ENCODE measurements at regions not wholly inside any gene's neighbourhood (a gene's known extent, or its start where the extent isn't known, plus 50 kb on each side); places are given as distances from the start of the nearest gene placed in this dataset.
A peak's percentile ranks its signal among the peaks of the same experiment; 100 is the strongest.
"Not testable (repeated sequence)": the region's sequence is repeated elsewhere in the genome, so short reads cannot be mapped to it uniquely, and the experiment has no call there.

DNA sequence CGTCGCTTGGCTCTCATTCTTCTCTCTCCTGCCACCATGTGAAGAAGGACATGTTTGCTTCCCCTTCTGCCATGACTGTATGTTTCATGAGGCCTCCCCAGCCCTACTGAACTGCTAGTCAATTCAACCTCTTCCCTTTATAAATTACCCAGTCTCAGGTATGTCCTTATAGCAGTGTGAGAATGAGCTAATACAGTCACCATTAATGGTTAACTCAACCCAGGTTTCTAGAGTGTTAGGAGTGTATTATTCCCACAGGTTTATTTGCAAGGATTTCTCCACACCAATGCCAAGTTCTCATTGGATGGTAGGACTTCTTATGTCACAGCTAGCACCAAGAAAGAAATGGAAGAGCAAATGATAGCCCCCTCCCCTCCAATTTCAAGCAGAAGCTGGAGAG is 71.9 kb downstream of the DYNAP start:
- DNase-seq, result no peak

DNA sequence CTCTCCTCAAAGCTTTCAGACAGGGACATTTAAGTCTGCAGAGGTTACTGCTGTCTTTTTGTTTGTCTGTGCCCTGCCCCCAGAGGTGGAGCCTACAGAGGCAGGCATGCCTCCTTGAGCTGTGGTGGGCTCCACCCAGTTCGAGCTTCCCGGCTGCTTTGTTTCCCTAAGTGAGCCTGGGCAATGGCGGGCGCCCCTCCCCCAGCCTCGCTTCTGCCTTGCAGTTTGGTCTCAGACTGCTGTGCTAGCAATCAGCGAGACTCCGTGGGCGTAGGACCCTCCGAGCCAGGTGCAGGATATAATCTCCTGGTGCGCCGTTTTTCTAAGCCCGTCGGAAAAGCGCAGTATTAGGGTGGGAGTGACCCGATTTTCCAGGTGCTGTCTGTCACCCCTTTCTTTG is 78.7 kb downstream of the DYNAP start:
- DNase-seq, result not testable (repeated sequence)

DNA sequence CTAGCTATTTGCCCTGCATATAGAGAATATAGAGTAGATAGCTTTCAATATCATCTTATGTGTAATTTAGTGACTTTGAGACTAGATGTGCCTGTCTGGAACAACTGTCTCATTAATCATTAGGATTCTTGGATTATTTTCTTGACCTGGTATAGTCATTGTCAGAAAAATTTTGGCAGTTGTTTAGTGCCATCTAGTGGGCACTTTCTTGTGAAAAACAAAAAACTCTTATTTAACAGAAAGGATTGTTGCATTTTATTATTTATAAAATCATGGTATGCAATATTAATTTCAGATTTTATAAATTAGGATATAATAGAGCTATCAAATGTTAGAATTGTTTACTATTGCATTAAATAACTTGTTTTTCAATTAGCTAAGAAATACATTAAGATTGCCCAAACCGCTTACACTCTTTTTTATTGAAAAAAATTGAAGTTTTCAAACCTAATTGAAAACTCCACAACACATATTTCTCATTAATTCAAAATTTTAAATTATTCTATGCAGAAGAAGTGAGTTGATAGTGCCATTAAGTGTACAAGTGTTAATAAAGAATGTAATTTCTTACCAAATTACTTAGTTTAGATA is 80.3 kb downstream of the DYNAP start:
- peak; percentile 44 for DNase-seq

DNA sequence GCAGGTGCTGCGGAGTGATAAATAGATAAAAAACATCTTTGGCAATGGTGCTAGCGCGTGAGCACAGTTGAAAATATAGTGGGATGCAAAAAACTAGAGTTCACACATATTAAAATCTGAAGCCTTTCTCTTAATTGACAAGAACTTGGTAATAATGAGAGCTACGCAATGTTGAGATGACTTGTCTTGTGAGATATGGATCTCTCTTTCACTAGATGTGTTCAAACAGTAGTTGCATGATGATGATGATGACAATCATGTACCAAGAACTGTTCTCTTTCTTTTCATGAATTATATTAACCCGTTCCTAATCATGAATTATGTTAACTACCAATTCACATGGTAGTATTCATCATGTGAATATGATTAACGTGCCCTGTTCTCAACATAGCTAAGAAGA is 81.1 kb downstream of the DYNAP start:
- no peak for DNase-seq

DNA sequence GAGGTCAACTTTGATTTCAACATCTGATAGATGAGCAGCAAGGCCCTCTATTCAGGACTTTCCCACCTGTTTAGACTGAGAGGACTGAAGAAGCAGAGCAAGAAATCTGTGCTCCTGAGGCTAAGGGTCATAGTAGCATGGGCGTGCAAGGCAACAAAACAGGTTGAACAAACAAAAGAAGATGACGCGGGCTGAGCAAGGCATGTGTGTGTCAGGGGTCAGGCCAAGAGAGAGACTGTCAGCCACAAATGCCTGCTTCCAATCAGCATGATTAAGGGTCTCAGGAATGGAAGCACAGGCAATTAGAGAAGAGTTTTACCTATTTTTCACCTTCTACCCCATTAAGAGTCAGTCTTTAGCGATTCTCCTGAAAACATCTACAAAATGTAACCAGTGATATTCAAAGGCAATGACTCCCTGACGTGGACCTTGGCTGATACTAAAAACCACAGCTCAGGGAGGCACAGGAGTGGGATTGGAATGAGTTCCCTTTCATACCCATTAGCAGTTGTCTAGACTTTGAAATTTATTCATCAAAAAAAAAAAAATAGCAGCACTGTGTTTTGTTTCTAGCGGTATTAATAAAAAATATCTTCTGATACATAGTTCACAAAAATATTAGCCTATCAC is 81.9 kb downstream of the DYNAP start:
- DNase-seq, result peak; percentile 12

DNA sequence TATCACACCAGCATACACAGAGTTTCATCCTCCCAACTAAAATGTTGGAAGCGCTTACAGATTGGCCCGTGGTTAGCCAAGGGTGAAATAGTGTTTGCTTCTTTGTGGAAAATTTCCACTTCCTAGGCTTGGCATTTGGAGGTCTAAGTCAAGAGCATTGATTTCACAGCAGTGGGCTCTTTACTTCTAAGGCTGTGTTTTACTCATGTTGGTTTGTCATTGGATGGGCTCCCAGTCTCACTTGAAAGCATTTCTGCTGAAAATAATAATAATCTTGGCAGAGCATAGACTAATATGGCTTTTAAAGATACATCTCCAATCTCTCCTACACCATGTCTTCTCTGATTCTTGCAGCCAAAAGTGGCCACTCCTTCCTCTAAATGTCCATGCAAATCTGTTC is 82.9 kb downstream of the DYNAP start:
- DNase-seq, result peak; percentile 3

DNA sequence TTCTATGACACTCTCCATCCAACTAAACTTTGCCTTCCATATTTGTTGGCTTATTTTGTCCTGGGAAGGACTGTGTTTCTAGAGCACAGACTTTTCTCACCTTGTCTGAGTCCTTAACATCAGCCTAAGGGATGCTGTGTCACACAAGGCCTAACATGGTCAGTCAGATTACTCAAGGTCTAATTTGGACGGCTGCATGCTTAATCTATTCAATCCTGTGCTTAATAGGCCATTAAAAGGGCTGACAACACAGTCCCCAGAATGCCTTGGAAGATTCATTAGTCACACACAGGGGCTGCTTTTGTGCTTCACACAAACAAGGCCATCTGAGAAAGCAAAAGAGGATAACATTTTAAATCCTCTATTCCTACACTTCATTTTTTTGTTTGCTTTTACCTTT is 84.0 kb downstream of the DYNAP start:
- DNase-seq, result no peak

DNA sequence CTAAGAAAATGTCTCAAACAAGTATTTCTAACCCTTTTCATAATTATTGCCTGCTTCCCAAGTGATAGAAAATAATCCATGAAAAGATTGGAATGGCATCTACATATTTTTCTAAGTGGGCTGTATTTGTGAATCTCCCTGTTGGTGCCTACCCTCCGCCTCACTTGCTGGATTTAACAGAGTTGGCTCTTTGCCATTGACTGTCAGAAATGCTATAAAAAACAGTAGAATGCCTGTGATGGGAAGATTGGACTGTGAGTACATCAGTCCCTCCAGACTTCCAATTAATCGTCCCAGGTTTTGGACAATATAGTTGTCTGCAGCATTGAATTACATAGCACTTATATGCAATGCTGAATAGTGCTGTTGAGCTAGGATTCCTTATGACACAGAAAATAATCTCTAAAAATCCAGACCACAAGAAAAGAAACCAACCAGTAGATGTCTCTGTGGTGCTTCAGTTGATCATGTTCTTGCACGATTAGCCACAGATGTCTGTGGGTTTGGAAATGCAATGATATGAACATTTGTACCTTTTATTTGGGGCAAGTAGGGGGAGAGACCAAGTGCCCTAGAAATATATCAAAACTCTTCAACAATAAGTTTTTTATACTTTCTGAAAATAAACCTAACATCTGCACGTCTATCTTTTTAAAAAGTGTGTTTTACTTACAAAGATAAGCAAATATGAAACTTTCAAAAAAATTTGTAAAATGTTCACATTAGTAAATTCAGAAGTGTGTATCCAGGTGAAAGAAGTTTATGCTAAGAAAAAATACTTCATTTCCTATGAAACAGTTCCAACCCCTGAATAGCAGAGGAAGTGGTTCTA is 88.5 kb downstream of the DYNAP start:
- DNase-seq, result peak; percentile 84

DNA sequence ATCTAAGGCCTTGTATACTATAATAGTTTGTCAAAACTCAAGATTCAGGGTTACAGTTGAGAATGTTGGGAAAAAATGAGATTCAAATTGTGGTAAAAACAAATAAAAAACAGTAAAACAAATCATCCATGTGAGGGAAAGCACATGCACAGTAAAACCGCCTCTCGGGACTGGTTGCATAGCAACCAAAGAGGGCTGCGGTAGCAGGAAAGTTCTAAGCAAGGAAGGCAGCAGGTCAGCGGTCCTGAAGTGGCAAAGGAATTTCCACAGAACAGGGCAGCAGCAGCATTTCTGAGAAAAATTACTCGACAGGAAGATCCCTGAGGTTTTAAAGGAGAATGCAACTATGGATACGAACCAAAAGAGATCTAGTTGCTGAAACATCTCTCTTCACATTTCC is 93.7 kb downstream of the DYNAP start:
- DNase-seq, result peak; percentile 65

DNA sequence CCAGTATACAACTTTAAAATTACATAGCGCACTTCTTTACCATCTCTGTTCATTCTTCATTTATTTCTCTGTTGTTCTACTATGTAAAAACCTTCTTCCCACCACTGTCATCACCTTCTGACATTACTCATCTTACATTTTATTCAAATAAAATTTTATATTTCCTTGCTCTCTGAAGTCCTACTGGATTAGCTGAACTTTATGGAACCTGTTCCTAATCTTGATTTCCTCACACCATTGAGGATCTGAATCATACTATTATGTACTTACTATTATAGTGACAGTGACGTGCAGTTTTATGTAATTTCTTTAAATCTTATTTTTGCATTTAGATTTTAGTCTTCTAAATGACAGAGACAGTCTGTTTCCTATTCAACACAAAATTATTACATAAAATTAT is 98.3 kb downstream of the DYNAP start:
- DNase-seq, result no peak

DNA sequence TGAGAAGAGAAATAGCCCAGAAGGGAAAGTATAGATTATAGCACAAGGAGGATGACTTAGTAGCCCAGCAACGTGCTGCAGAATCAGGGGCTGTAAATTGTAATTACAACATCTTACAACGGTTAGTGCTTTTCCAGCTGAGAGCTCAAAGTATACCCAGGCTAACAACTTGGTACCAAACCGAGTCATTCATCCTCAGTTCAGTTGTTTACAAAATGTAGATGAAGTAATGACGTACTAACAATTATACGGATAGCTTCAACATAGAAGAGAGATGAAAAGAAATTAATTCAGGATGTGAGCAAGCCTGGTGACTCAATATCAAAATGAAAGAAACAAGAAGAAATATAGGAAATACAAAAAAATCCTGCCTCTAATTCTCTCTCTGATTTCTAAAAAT is 99.2 kb downstream of the DYNAP start:
- DNase-seq, result peak; percentile 17

DNA sequence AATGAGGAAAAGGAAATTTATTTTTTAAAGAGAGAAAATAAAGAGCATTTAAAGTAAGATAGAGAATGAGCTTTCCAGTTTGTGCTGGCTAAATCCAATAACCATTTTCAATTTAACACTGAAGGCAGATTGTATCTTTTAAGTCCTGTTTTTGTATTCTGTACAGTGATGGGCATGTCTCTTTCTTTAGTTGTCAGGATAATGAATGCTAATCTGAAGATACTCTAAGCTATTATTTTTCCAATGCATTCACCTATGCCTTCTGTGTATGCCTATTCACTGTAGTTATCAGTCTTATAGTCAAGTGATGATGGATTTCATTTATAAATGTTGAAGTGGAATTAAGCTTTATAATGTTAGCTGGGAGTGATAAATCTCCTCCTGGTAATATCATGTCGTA is 101.4 kb downstream of the DYNAP start:
- no peak for DNase-seq

DNA sequence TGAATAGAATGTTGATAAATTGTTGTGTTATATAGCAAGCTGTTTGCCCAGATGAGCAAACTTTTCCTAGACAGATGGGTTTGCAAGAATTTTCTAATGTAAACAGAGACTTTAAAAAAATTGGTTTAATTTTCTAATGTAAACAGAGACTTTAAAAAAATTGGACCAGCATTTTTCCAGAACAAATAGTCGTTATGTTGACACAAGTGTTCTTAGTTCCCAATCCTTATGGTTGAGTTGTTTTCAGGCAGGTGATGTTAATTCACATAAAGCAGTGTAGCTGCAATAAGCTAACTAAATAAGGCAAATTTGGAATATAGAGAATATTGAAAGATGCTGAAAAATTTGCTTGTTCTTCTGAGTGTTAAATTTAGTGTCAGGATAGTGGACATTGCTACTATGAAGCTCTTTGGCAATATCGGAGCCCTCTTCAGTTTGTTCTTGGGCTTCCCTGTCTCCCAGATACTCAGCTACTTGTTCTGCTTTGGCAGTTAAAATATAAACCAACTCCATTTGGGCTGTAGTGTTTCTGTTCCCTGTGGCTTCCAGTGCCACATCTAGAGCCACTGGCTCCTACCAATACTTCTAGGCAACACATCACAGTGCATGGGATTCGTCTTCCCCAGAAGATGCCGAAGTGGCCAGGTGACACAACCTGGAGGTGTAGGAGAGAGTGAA is 105.7 kb downstream of the DYNAP start:
- DNase-seq, result no peak

DNA sequence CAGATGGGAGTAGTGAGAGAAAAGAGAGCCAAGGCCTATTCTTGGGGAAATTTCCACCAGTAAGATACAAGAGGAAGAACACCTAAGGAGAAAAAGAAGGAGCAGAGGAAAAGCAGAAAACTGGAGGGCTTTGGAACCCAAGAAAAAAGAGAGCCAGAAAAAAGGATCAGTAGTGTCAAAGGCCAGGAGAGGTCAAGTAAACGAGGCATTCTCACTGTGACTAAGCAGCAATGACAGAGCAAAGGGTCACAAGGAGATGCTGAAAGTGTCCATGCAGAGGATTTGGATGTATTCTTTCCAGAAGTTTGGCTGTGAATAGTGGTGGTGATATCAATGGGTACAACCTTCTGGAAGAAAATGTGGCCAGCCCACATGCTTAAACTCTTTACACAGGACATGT is 109.5 kb downstream of the DYNAP start:
- no peak for DNase-seq

DNA sequence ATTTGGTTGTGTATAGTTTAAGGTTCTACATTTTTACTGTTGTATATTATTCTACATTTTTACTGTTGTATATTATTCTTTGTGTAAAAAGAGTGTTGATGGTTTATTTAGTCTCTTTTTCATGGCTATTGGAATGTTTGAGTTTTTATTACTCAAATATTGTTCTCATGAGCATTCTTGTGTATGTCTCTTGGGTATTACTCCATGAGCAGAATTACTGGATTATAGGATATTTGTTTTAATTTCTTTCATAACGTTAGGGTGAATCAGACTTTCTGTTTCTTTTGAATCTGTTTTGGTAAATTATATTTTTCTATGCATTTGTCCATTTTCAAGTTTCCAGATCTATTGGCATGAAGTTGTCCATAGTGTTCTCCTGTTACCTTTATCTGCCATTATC is 111.6 kb downstream of the DYNAP start:
- DNase-seq, result no peak

DNA sequence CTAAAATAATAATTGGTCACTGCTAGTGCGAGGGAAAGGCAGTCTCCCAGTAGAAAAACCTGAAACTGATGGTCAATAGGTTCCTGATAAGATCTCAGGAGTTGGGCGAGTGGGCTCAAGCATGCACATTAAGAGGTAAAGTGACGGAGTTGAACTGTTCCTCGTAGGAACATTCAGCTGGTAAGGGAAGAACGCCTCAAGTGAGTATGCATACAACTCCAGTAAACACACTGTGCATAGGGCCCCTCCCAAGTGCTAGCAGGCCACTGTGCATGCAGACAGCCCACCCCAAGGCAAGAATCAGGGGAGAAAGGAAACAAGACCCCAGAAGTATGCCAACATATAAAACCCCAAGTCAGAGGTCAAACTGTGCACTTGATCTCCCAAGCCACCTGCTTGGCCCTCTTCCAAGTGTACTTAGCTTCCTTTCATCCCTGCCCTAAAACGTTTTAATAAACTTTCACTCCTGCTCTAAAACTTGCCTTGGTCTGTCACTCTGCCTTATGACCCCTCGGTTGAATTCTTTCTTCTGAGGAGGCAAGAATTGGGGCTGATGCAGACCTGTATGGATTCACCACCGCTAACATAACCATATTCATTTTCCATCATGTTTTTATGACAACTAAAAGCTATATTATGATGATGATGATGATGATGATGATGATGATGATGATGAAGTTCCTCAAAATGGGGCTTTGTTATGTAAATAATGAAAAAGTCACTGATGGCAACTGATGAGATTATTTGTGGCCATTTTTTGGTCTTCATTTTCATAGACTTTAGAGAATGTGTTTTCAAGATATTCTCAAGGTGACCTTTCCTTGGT is 118.0 kb upstream of the RAB27B start:
- no peak for DNase-seq

DNA sequence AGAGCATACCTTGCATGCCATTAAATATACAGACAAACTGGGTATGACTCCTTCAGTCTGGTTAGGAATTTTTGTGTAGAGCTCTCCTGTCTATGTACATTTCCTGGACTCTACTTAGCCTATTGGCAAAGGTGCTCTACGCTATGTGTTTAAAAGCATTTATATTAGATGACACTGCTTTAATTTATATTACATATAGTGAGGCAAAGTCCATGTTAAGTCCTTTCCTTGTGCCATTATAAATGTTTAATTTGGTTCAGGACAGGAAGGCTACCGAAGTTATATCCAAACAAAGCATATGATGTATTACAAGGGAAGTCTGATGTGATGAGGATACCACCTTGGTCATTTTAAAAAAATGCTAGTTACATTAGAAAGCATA is 117.4 kb upstream of the RAB27B start:
- DNase-seq, result no peak

DNA sequence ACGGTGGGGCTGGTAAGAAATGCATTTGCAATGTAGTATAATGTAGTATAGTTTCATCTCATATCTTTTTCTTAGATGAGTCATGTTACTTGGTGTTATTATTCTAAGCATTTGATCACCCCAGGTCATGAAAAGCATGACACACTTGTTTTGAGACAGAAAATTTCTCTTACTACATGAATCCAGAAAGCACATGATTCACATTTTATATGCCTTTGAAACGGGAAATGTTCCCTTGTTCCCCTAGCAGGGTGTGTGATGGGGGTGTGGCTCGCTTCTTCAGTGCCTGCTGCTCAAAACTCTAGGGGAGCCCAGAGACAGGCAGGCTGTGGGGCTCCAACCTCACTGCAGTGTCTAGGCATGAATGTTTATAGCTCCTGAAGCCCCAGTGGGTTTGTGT is 116.0 kb upstream of the RAB27B start:
- peak; percentile 58 for DNase-seq

DNA sequence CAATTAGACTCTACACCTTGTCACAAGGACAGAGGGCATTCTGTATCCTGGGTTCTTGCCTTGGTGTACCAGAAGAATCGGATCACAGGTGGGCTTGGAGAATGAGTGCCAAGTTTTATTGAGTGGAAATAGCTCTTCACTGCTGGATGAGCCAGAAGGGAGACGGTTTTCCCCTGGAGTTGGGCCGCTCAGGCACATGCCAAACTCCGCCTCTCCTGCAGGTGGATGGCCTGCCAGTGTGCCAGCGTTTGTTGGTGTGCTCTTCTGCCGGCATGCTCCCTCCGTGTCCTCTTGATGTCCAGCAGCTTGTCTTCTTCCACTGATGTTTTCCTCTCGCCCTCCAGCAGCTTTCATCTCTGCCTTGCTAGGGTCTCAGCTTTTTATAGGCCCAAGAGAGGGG is 115.5 kb upstream of the RAB27B start:
- DNase-seq, result no peak

DNA sequence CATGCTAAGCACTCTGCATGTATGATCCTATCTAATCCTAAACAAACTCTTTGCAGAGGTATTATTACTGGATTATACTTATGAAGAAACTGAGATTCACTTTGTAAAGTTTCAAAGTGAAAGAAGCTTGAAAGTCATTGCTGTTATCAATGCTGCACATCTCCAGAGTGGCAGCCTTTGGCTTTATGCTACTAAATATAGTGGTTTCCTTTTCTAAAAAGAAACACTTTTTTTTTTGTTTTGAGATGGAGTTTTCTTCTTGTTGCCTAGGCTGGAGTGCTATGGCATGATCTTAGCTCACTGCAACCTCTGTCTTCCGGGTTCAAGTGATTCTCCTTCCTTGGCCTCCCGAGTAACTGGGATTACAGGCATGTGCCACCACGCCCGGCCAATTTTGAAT is 114.9 kb upstream of the RAB27B start:
- no peak for DNase-seq

DNA sequence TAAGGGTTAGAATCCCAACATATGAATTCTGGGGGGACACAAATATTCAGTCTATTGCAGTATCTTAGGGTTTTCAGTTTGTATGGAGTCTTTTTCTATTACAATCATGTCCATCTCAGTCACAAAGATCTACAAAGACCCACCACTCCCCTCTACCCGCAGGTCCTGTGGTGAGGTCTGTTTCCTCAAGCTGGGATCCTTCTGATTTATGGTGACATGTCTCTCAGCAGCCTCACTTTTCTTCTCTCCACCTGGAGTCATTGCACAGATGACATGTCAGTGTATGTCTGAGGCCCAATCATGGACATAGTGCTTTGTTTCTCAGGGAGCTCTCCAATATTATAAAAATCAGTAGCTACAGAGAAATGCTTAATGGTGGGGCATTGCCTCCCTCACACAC is 113.4 kb upstream of the RAB27B start:
- DNase-seq, result no peak

DNA sequence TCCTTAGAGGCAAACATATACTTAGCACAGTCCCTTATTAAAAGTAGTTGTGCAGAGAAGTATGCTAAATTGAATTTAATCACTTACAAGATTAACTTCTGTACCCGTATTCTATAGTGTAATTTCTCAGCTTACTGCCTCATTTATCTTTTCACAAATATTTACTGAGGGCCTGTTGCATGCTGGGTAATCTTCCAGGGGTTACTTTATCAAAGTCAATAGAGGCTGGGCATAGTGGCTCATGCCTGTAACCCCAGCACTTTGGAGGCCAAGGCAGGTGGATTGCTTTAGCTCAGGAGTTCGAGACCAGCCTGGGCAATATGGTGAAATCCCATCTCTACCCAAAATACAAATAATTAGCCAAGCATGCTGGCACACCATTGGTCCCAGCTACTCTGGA is 111.7 kb upstream of the RAB27B start:
- no peak for DNase-seq
